ENCODE measurements at regions not wholly inside any gene's neighbourhood (a gene's known extent, or its start where the extent isn't known, plus 50 kb on each side); places are given as distances from the start of the nearest gene placed in this dataset.

DNA sequence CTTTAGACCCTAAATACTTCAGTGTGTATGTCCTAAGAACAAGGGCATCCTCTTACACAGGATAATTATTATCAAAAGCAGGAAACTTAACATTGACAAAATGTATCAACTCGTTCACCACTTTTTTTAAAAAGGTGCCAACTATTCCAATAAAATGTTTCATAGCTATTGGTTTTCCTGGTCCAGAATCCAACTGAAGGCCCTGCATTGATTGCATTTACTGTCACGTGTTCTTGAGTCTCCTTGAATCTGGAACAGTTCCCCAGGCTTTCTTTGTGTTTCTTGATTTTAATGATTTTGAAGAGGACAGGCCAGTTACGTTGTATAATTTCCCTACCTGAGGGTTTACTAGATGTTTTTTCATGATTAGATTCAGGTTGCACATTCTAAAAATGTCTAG lies 94.6 kb upstream of the ARHGEF3 start:
- H3K9me2 ChIP-seq (ENCODE audit: low read depth, low read length), result no peaks in the 10 kb centered on the region
- no peaks in the 10 kb centered on the region for H3K36me3 ChIP-seq (ENCODE audit: insufficient read depth, low read length)
- TF ChIP-seq EZH2 (IDR thresholded peaks at IDR 0.05; ENCODE audit: borderline replicate concordance, low read length), result no peak
- TF ChIP-seq, protein P1, sequence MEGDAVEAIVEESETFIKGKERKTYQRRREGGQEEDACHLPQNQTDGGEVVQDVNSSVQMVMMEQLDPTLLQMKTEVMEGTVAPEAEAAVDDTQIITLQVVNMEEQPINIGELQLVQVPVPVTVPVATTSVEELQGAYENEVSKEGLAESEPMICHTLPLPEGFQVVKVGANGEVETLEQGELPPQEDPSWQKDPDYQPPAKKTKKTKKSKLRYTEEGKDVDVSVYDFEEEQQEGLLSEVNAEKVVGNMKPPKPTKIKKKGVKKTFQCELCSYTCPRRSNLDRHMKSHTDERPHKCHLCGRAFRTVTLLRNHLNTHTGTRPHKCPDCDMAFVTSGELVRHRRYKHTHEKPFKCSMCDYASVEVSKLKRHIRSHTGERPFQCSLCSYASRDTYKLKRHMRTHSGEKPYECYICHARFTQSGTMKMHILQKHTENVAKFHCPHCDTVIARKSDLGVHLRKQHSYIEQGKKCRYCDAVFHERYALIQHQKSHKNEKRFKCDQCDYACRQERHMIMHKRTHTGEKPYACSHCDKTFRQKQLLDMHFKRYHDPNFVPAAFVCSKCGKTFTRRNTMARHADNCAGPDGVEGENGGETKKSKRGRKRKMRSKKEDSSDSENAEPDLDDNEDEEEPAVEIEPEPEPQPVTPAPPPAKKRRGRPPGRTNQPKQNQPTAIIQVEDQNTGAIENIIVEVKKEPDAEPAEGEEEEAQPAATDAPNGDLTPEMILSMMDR (IDR thresholded peaks at IDR 0.05; ENCODE audit: low read length), result no peak
- no peaks in the 10 kb centered on the region for H3K9me3 ChIP-seq (ENCODE audit: low read length)
- H4K20me1 ChIP-seq (ENCODE audit: insufficient read depth, low read length), result no peaks in the 10 kb centered on the region
- no peak overlapping the region for H3K4me2 ChIP-seq (ENCODE audit: low read length)
- H2AFZ ChIP-seq (ENCODE audit: low read length), result no peak overlapping the region
- no peak overlapping the region for H3K27ac ChIP-seq (ENCODE audit: low read depth, low read length, poor library complexity, severe bottlenecking)
- H3K4me3 ChIP-seq (ENCODE audit: low read depth, low read length, poor library complexity, severe bottlenecking), result no peak overlapping the region
- no peaks in the 10 kb centered on the region for H3K27me3 ChIP-seq (ENCODE audit: insufficient read depth, low read length)
- no peaks in the 10 kb centered on the region for H3F3A ChIP-seq (ENCODE audit: insufficient read depth, low read length)
- no peaks in the 10 kb centered on the region for H3K79me2 ChIP-seq (ENCODE audit: insufficient read depth, low read length)
- H3K4me1 ChIP-seq (ENCODE audit: insufficient read depth, low read length, severe bottlenecking), result no peaks in the 10 kb centered on the region
- H3K9ac ChIP-seq (ENCODE audit: low read length), result no peak overlapping the region

DNA sequence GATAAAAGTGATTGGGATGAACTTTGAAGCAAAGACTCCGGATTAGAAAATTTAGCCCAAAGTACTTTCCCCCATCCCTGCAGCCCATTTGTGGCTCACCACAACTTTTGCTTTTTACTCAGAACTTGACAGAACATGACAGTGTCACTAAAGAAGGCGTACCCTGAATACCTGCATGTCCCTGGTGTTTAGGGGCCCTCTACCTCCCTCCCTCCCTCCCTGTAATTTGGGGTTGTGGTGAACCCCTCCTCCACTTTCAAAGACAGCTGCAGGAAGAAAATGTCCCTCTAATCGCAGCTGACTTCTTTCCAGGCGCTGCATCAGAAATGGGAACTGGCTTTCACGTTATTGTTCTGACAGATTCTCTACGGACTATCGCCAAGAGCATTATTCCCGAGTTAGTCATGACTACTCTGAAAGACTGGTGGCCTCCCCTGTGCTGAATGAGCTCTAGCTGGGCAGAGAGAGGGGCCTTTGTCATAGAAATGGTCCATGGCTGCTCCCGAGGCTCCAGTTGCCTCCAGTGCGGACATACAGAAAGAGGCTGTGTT lies 93.2 kb upstream of the ARHGEF3 start:
- Histone ChIP-seq H2AFZ (ENCODE audit: low read length) (no peak overlapping the region), H4K20me1 (ENCODE audit: insufficient read depth, low read length) (no peaks in the 10 kb centered on the region), H3K79me2 (ENCODE audit: insufficient read depth, low read length) (no peaks in the 10 kb centered on the region), H3K9me2 (ENCODE audit: low read depth, low read length) (no peaks in the 10 kb centered on the region), H3K27me3 (ENCODE audit: insufficient read depth, low read length) (no peaks in the 10 kb centered on the region), H3K4me3 (ENCODE audit: low read depth, low read length, poor library complexity, severe bottlenecking) (no peak overlapping the region), H3K4me2 (ENCODE audit: low read length) (no peak overlapping the region), H3K9me3 (ENCODE audit: low read length) (no peaks in the 10 kb centered on the region), H3K4me1 (ENCODE audit: insufficient read depth, low read length, severe bottlenecking) (no peaks in the 10 kb centered on the region), H3K27ac (ENCODE audit: low read depth, low read length, poor library complexity, severe bottlenecking) (no peak overlapping the region), H3F3A (ENCODE audit: insufficient read depth, low read length) (no peaks in the 10 kb centered on the region), H3K9ac (ENCODE audit: low read length) (no peak overlapping the region), H3K36me3 (ENCODE audit: insufficient read depth, low read length) (no peaks in the 10 kb centered on the region)
- TF ChIP-seq EZH2 (IDR thresholded peaks at IDR 0.05; ENCODE audit: borderline replicate concordance, low read length), result no peak
- TF ChIP-seq, protein P1 (IDR thresholded peaks at IDR 0.05; ENCODE audit: low read length), result no peak

- H3K9me2 ChIP-seq (ENCODE audit: low read depth, low read length), result no peaks in the 10 kb centered on the region
- no peaks in the 10 kb centered on the region for H3K36me3 ChIP-seq (ENCODE audit: insufficient read depth, low read length)
- no peak for TF ChIP-seq EZH2 (IDR thresholded peaks at IDR 0.05; ENCODE audit: borderline replicate concordance, low read length)
- TF ChIP-seq, protein P1 (IDR thresholded peaks at IDR 0.05; ENCODE audit: low read length), result no peak
- H3K4me3 ChIP-seq (ENCODE audit: low read depth, low read length, poor library complexity, severe bottlenecking), result no peak overlapping the region
- H3K79me2 ChIP-seq (ENCODE audit: insufficient read depth, low read length), result no peaks in the 10 kb centered on the region
- H3K4me2 ChIP-seq (ENCODE audit: low read length), result no peak overlapping the region
- H3K9me3 ChIP-seq (ENCODE audit: low read length), result no peaks in the 10 kb centered on the region
- no peaks in the 10 kb centered on the region for H4K20me1 ChIP-seq (ENCODE audit: insufficient read depth, low read length)
- no peaks in the 10 kb centered on the region for H3K27me3 ChIP-seq (ENCODE audit: insufficient read depth, low read length)
- H3F3A ChIP-seq (ENCODE audit: insufficient read depth, low read length), result no peaks in the 10 kb centered on the region
- no peak overlapping the region for H3K27ac ChIP-seq (ENCODE audit: low read depth, low read length, poor library complexity, severe bottlenecking)
- H3K9ac ChIP-seq (ENCODE audit: low read length), result no peak overlapping the region
- no peak overlapping the region for H2AFZ ChIP-seq (ENCODE audit: low read length)
- H3K4me1 ChIP-seq (ENCODE audit: insufficient read depth, low read length, severe bottlenecking), result peaks cover 12% of the 10 kb centered on the region
These were observed 88.8 kb upstream of the ARHGEF3 start for GRCh38 chr3:56890448-56891091.
